NOMO-1 treated with dmso at 0.1 percent for 144 hours (cell line): ENCODE measurements at regions not wholly inside any gene's neighbourhood (a gene's known extent, or its start where the extent isn't known, plus 50 kb on each side); places are given as distances from the start of the nearest gene placed in this dataset.

Experiments used
- DNase-seq: peaks from one replicate; lab custom pipeline; 2025; ENCODE audit not compliant: unreplicated experiment; lab: John Stamatoyannopoulos, UW

- no peak for DNase-seq
Measured at GRCh38 chr20:43316271-43316670, 126.6 kb upstream of the PTPRT start.

- DNase-seq: no peak
Measured at GRCh38 chr20:43309266-43309665, 119.6 kb upstream of the PTPRT start.

GRCh38 chr20:43306837-43307236 is 117.1 kb upstream of the PTPRT start:
- no peak for DNase-seq

GRCh38 chr20:43305749-43306148 is 116.0 kb upstream of the PTPRT start:
- DNase-seq: no peak

GRCh38 chr20:43304598-43304997 is 114.9 kb upstream of the PTPRT start:
- no peak for DNase-seq

- no peak for DNase-seq
Measured at GRCh38 chr20:43302936-43303335, 113.2 kb upstream of the PTPRT start.

- no peak for DNase-seq
Measured at GRCh38 chr20:43300901-43301300, 111.2 kb upstream of the PTPRT start.

GRCh38 chr20:43295781-43296180 is 106.1 kb upstream of the PTPRT start:
- no peak for DNase-seq

- DNase-seq: no peak
Measured at GRCh38 chr20:43295263-43295662, 105.6 kb upstream of the PTPRT start.

- no peak for DNase-seq
Measured at GRCh38 chr20:43294031-43294430, 104.3 kb upstream of the PTPRT start.

GRCh38 chr20:43293068-43293786 is 103.5 kb upstream of the PTPRT start:
- DNase-seq: no peak

- no peak for DNase-seq
Measured at GRCh38 chr20:43292222-43292621, 102.5 kb upstream of the PTPRT start.

GRCh38 chr20:43287637-43288036 is 97.9 kb upstream of the PTPRT start:
- no peak for DNase-seq

GRCh38 chr20:43285170-43285569 is 95.5 kb upstream of the PTPRT start:
- DNase-seq: no peak

GRCh38 chr20:43284486-43284885 is 94.8 kb upstream of the PTPRT start:
- DNase-seq: no peak

GRCh38 chr20:43283126-43283525 is 93.4 kb upstream of the PTPRT start:
- no peak for DNase-seq

- DNase-seq: no peak
Measured at GRCh38 chr20:43271980-43272379, 82.3 kb upstream of the PTPRT start.

GRCh38 chr20:43265449-43265848 is 75.7 kb upstream of the PTPRT start:
- no peak for DNase-seq

GRCh38 chr20:43263226-43263625 is 73.5 kb upstream of the PTPRT start:
- no peak for DNase-seq

- DNase-seq: no peak
Measured at GRCh38 chr20:43262341-43262740, 72.6 kb upstream of the PTPRT start.

- DNase-seq: no peak
Measured at GRCh38 chr20:43255877-43256276, 66.2 kb upstream of the PTPRT start.

- DNase-seq: no peak
Measured at GRCh38 chr20:43252761-43253160, 63.1 kb upstream of the PTPRT start.

- no peak for DNase-seq
Measured at GRCh38 chr20:43248341-43248740, 58.6 kb upstream of the PTPRT start.
